ENCODE measurements at regions not wholly inside any gene's neighbourhood (a gene's known extent, or its start where the extent isn't known, plus 50 kb on each side); places are given as distances from the start of the nearest gene placed in this dataset.

GRCh38 chr6:48714699-48715098 is 603.7 kb upstream of the PTCHD4 start:
- Histone ChIP-seq H3K9me3 (ENCODE audit: low read depth) (no peaks in the 10 kb centered on the region), H3K9me2 (ENCODE audit: insufficient read depth) (no peaks in the 10 kb centered on the region), H4K20me1 (ENCODE audit: insufficient read depth) (no peaks in the 10 kb centered on the region), H3K27ac (no peak overlapping the region), H3K36me3 (ENCODE audit: low read depth) (no peaks in the 10 kb centered on the region), H2AFZ (no peak overlapping the region), H3K79me2 (ENCODE audit: insufficient read depth) (no peaks in the 10 kb centered on the region), H3K4me3 (no peak overlapping the region), H3K4me2 (ENCODE audit: unreplicated experiment) (no peak overlapping the region), H3K9ac (no peak overlapping the region), H3K27me3 (replicated peaks; ENCODE audit: insufficient read depth) (no peaks in the 10 kb centered on the region; the same call in 1 of the 2 replicates), H3K4me1 (ENCODE audit: insufficient read depth) (no peaks in the 10 kb centered on the region), H3F3A (ENCODE audit: insufficient read depth) (no peaks in the 10 kb centered on the region)
- no peak for TF ChIP-seq EZH2phosphoT487 (IDR thresholded peaks at IDR 0.05; ENCODE audit: insufficient read depth, low read depth)
- no peak for TF ChIP-seq EZH2 (IDR thresholded peaks at IDR 0.05; ENCODE audit: insufficient read depth, poor library complexity, severe bottlenecking)
- in situ Hi-C loops (cut with MboI), result no loop called here
- no peak for DNase-seq
- WGBS, 2 experiments (ENCODE audit: low coverage in 1 of 2, low lambda C conversion rate in 2 of 2, missing lambda C conversion rate in 2 of 2), result 12 to 21% methylated on average over 2 of the region's 2 CpGs

GRCh38 chr6:48714250-48714649 is 603.3 kb upstream of the PTCHD4 start:
- Histone ChIP-seq H3K27ac (no peak overlapping the region), H3K9me3 (ENCODE audit: low read depth) (no peaks in the 10 kb centered on the region), H3K27me3 (replicated peaks; ENCODE audit: insufficient read depth) (no peaks in the 10 kb centered on the region; the same call in 1 of the 2 replicates), H3K4me2 (ENCODE audit: unreplicated experiment) (no peak overlapping the region), H3K9ac (no peak overlapping the region), H3F3A (ENCODE audit: insufficient read depth) (no peaks in the 10 kb centered on the region), H3K4me1 (ENCODE audit: insufficient read depth) (no peaks in the 10 kb centered on the region), H4K20me1 (ENCODE audit: insufficient read depth) (no peaks in the 10 kb centered on the region), H2AFZ (no peak overlapping the region), H3K79me2 (ENCODE audit: insufficient read depth) (no peaks in the 10 kb centered on the region), H3K36me3 (ENCODE audit: low read depth) (no peaks in the 10 kb centered on the region), H3K9me2 (ENCODE audit: insufficient read depth) (no peaks in the 10 kb centered on the region), H3K4me3 (no peak overlapping the region)
- WGBS, 2 experiments (ENCODE audit: low coverage in 1 of 2, low lambda C conversion rate in 2 of 2, missing lambda C conversion rate in 2 of 2), result 10 to 16% methylated on average over 2 of the region's 2 CpGs
- no peak for TF ChIP-seq EZH2 (IDR thresholded peaks at IDR 0.05; ENCODE audit: insufficient read depth, poor library complexity, severe bottlenecking)
- in situ Hi-C loops (cut with MboI), result no loop called here
- DNase-seq, result no peak

- no peaks in the 10 kb centered on the region; the same call in 1 of the 2 replicates for H3K27me3 ChIP-seq (replicated peaks; ENCODE audit: insufficient read depth)
- no peaks in the 10 kb centered on the region for H3K9me2 ChIP-seq (ENCODE audit: insufficient read depth)
- no peaks in the 10 kb centered on the region for H3K9me3 ChIP-seq (ENCODE audit: low read depth)
- H4K20me1 ChIP-seq (ENCODE audit: insufficient read depth), result no peaks in the 10 kb centered on the region
- no peak overlapping the region for H3K4me3 ChIP-seq
- TF ChIP-seq EZH2 (IDR thresholded peaks at IDR 0.05; ENCODE audit: insufficient read depth, poor library complexity, severe bottlenecking) (no peak), EZH2phosphoT487 (IDR thresholded peaks at IDR 0.05; ENCODE audit: insufficient read depth, low read depth) (no peak)
- H3K9ac ChIP-seq, result no peak overlapping the region
- H3K36me3 ChIP-seq (ENCODE audit: low read depth), result no peaks in the 10 kb centered on the region
- no peak for DNase-seq
- no peaks in the 10 kb centered on the region for H3K79me2 ChIP-seq (ENCODE audit: insufficient read depth)
- no peaks in the 10 kb centered on the region for H3F3A ChIP-seq (ENCODE audit: insufficient read depth)
- 20 to 28% methylated on average over 2 of the region's 2 CpGs for WGBS, 2 experiments (ENCODE audit: low coverage in 1 of 2, low lambda C conversion rate in 2 of 2, missing lambda C conversion rate in 2 of 2)
- no peak overlapping the region for H3K4me2 ChIP-seq (ENCODE audit: unreplicated experiment)
- H3K4me1 ChIP-seq (ENCODE audit: insufficient read depth), result no peaks in the 10 kb centered on the region
- H3K27ac ChIP-seq, result no peak overlapping the region
- H2AFZ ChIP-seq, result no peak overlapping the region
- in situ Hi-C loops (cut with MboI), result no loop called here
Observed at GRCh38 chr6:48713612-48714011, 602.6 kb upstream of the PTCHD4 start.

- Histone ChIP-seq H3K79me2 (ENCODE audit: insufficient read depth) (no peaks in the 10 kb centered on the region), H3K4me2 (ENCODE audit: unreplicated experiment) (no peak overlapping the region), H2AFZ (no peak overlapping the region), H3F3A (ENCODE audit: insufficient read depth) (no peaks in the 10 kb centered on the region), H3K27me3 (replicated peaks; ENCODE audit: insufficient read depth) (no peaks in the 10 kb centered on the region; the same call in 1 of the 2 replicates), H3K9ac (no peak overlapping the region), H4K20me1 (ENCODE audit: insufficient read depth) (no peaks in the 10 kb centered on the region), H3K4me3 (no peak overlapping the region), H3K4me1 (ENCODE audit: insufficient read depth) (no peaks in the 10 kb centered on the region), H3K27ac (no peak overlapping the region), H3K36me3 (ENCODE audit: low read depth) (no peaks in the 10 kb centered on the region), H3K9me2 (ENCODE audit: insufficient read depth) (no peaks in the 10 kb centered on the region), H3K9me3 (ENCODE audit: low read depth) (no peaks in the 10 kb centered on the region)
- no peak for DNase-seq
- no peak for TF ChIP-seq EZH2 (IDR thresholded peaks at IDR 0.05; ENCODE audit: insufficient read depth, poor library complexity, severe bottlenecking)
- no peak for TF ChIP-seq EZH2phosphoT487 (IDR thresholded peaks at IDR 0.05; ENCODE audit: insufficient read depth, low read depth)
- in situ Hi-C loops (cut with MboI), result no loop called here
Observed at GRCh38 chr6:48706310-48706709, 595.3 kb upstream of the PTCHD4 start.

- Histone ChIP-seq H3K4me1 (ENCODE audit: insufficient read depth) (no peaks in the 10 kb centered on the region), H4K20me1 (ENCODE audit: insufficient read depth) (no peaks in the 10 kb centered on the region), H3K4me3 (no peak overlapping the region), H3K9ac (no peak overlapping the region), H3K27ac (no peak overlapping the region), H3K36me3 (ENCODE audit: low read depth) (no peaks in the 10 kb centered on the region), H3K9me3 (ENCODE audit: low read depth) (no peaks in the 10 kb centered on the region), H3K4me2 (ENCODE audit: unreplicated experiment) (no peak overlapping the region), H3K27me3 (replicated peaks; ENCODE audit: insufficient read depth) (no peaks in the 10 kb centered on the region), H3F3A (ENCODE audit: insufficient read depth) (no peaks in the 10 kb centered on the region), H2AFZ (no peak overlapping the region), H3K79me2 (ENCODE audit: insufficient read depth) (no peaks in the 10 kb centered on the region), H3K9me2 (ENCODE audit: insufficient read depth) (no peaks in the 10 kb centered on the region)
- no peak for DNase-seq
- WGBS, 2 experiments (ENCODE audit: low coverage in 1 of 2, low lambda C conversion rate in 2 of 2, missing lambda C conversion rate in 2 of 2), result 71 to 77% methylated on average over 13 of the region's 15 CpGs
- TF ChIP-seq EZH2 (IDR thresholded peaks at IDR 0.05; ENCODE audit: insufficient read depth, poor library complexity, severe bottlenecking) (no peak), EZH2phosphoT487 (IDR thresholded peaks at IDR 0.05; ENCODE audit: insufficient read depth, low read depth) (no peak)
- in situ Hi-C loops (cut with MboI), result no loop called here
Observed at GRCh38 chr6:48701572-48701971, 590.6 kb upstream of the PTCHD4 start.

Measured in GM23248 (cell line).